ENCODE measurements at regions not wholly inside any gene's neighbourhood (a gene's known extent, or its start where the extent isn't known, plus 50 kb on each side); places are given as distances from the start of the nearest gene placed in this dataset.
"Not testable (repeated sequence)": the region's sequence is repeated elsewhere in the genome, so short reads cannot be mapped to it uniquely, and the experiment has no call there.

GRCh38 chr10:53537508-53537907, 764.9 kb upstream of the MBL2 start:
- DNase-seq (ENCODE audit: low read depth, low spot score): no peak

GRCh38 chr10:53536322-53536721, 763.7 kb upstream of the MBL2 start:
- DNase-seq (ENCODE audit: low read depth, low spot score): no peak

GRCh38 chr10:53534428-53534827, 761.8 kb upstream of the MBL2 start:
- no peak for DNase-seq (ENCODE audit: low read depth, low spot score)

GRCh38 chr10:53528974-53529373, 756.4 kb upstream of the MBL2 start:
- DNase-seq (ENCODE audit: low read depth, low spot score): no peak

- no peak for DNase-seq (ENCODE audit: low read depth, low spot score)
Observed at GRCh38 chr10:53521046-53521445, 748.5 kb upstream of the MBL2 start.

- no peak for DNase-seq (ENCODE audit: low read depth, low spot score)
Observed at GRCh38 chr10:53508197-53508596, 735.6 kb upstream of the MBL2 start.

GRCh38 chr10:53504492-53504891, 731.9 kb upstream of the MBL2 start:
- not testable (repeated sequence) for DNase-seq (ENCODE audit: low read depth, low spot score)

- no peak for DNase-seq (ENCODE audit: low read depth, low spot score)
Observed at GRCh38 chr10:53491774-53492173, 719.2 kb upstream of the MBL2 start.

GRCh38 chr10:53490553-53490952, 718.0 kb upstream of the MBL2 start:
- DNase-seq (ENCODE audit: low read depth, low spot score): no peak

- no peak for DNase-seq (ENCODE audit: low read depth, low spot score)
Observed at GRCh38 chr10:53489335-53490182, 717.0 kb upstream of the MBL2 start.

GRCh38 chr10:53487019-53487983, 714.7 kb upstream of the MBL2 start:
- no peak for DNase-seq (ENCODE audit: low read depth, low spot score)

- not testable (repeated sequence) for DNase-seq (ENCODE audit: low read depth, low spot score)
Observed at GRCh38 chr10:53485422-53485821, 712.8 kb upstream of the MBL2 start.

GRCh38 chr10:53479365-53479764, 706.8 kb upstream of the MBL2 start:
- no peak for DNase-seq (ENCODE audit: low read depth, low spot score)

GRCh38 chr10:53477313-53477675, 704.7 kb upstream of the MBL2 start:
- DNase-seq (ENCODE audit: low read depth, low spot score): no peak

- no peak for DNase-seq (ENCODE audit: low read depth, low spot score)
Observed at GRCh38 chr10:53476650-53477312, 704.2 kb upstream of the MBL2 start.

GRCh38 chr10:53469383-53469782, 696.8 kb upstream of the MBL2 start:
- no peak for DNase-seq (ENCODE audit: low read depth, low spot score)

- no peak for DNase-seq (ENCODE audit: low read depth, low spot score)
Observed at GRCh38 chr10:53463539-53463938, 691.0 kb upstream of the MBL2 start.

- no peak for DNase-seq (ENCODE audit: low read depth, low spot score)
Observed at GRCh38 chr10:53458007-53458406, 685.4 kb upstream of the MBL2 start.

- DNase-seq (ENCODE audit: low read depth, low spot score): no peak
Observed at GRCh38 chr10:53453196-53453595, 680.6 kb upstream of the MBL2 start.

- DNase-seq (ENCODE audit: low read depth, low spot score): no peak
Observed at GRCh38 chr10:53447576-53447975, 675.0 kb upstream of the MBL2 start.

- DNase-seq (ENCODE audit: low read depth, low spot score): no peak
Observed at GRCh38 chr10:53441843-53442242, 669.3 kb upstream of the MBL2 start.

GRCh38 chr10:53440601-53441000, 668.0 kb upstream of the MBL2 start:
- DNase-seq (ENCODE audit: low read depth, low spot score): no peak

Measured in brain pericyte (primary cell).